Suprapubic skin (tissue), 4 donors: ENCODE measurements at regions not wholly inside any gene's neighbourhood (a gene's known extent, or its start where the extent isn't known, plus 50 kb on each side); places are given as distances from the start of the nearest gene placed in this dataset.
A peak's percentile ranks its signal among the peaks of the same experiment; 100 is the strongest.

Source experiments
- DNase-seq, 2 donors: peaks; one replicate each; pipeline ENCODE4 v3.0.0-alpha.2; 2019; ENCODE audit warnings: low spot score in 2 of 2
- H3K27ac ChIP-seq: fragments of 200-600 bp; sonication (generic); one replicate; pipeline ENCODE4 v1.5.1; 2019
- H3K27me3 ChIP-seq: fragments of 200-600 bp; sonication (generic); one replicate; pipeline ENCODE4 v1.5.1; 2019
- H3K36me3 ChIP-seq: fragments of 200-600 bp; sonication (generic); one replicate; pipeline ENCODE4 v1.5.1; 2019
- H3K4me1 ChIP-seq: fragments of 200-600 bp; sonication (generic); one replicate; pipeline ENCODE4 v1.5.1; 2019
- H3K4me3 ChIP-seq: fragments of 200-600 bp; sonication (generic); one replicate; pipeline ENCODE4 v1.5.1; 2019; ENCODE audit warnings: mild to moderate bottlenecking
- H3K9me3 ChIP-seq: fragments of 200-600 bp; sonication (generic); one replicate; pipeline ENCODE4 v1.5.1; 2019
- CTCF ChIP-seq, 2 donors: fragments of 200-600 bp in 1 of 2; fragments of 450-650 bp in 1 of 2; sonication (generic) in 1 of 2; IDR thresholded peaks; one replicate each; pipeline ENCODE4 v1.5.1; 2016 to 2019; ENCODE audit warnings: antibody characterized with exemption in 2 of 2, mild to moderate bottlenecking in 1 of 2, moderate library complexity in 1 of 2
- EP300 ChIP-seq: sonication (generic); formaldehyde crosslinking; IDR thresholded peaks from one replicate; pipeline ENCODE4 v1.6.1; 2017; ENCODE audit warnings: antibody characterized with exemption
- POLR2A ChIP-seq, 2 donors: fragments of 450-650 bp; IDR thresholded peaks; one replicate each; pipeline ENCODE4 v1.6.1; 2017; ENCODE audit warnings: antibody characterized with exemption in 2 of 2, mild to moderate bottlenecking in 2 of 2, moderate library complexity in 2 of 2
- POLR2AphosphoS5 ChIP-seq, 3 donors: sonication (generic); formaldehyde crosslinking; IDR thresholded peaks; one replicate each; pipeline ENCODE4 v1.6.1; 2017; ENCODE audit warnings: antibody characterized with exemption in 3 of 3
- WGBS: methylation state at CpG from one replicate; pipeline ENCODE4 v1.1.5; 2018; 5-methylcytosine and 5-hydroxymethylcytosine counted together

GRCh38 chr7:116439841-116440549 lies 59.5 kb upstream of the CAV2 start:
- H3K27ac ChIP-seq: no peak overlapping the region

GRCh38 chr7:116441534-116441933 lies 58.0 kb upstream of the CAV2 start:
- Histone ChIP-seq H3K9me3 (no peaks in the 10 kb centered on the region), H3K36me3 (no peaks in the 10 kb centered on the region), H3K4me3 (no peak overlapping the region), H3K27ac (peak overlapping the region; percentile 42), H3K4me1 (peaks cover 19% of the 10 kb centered on the region), H3K27me3 (no peaks in the 10 kb centered on the region)
- no peak for DNase-seq
- 51% methylated on average over 4 of the region's 4 CpGs for WGBS
- TF ChIP-seq POLR2AphosphoS5 (IDR thresholded peaks at IDR 0.05) (no peak), CTCF (IDR thresholded peaks at IDR 0.05) (no peak), EP300 (no peak), POLR2A (IDR thresholded peaks at IDR 0.05) (no peak)

More at GRCh38 chr7:116439841-116440549, 59.5 kb upstream of the CAV2 start:
- Histone ChIP-seq H3K4me3 (no peak overlapping the region), H3K9me3 (no peaks in the 10 kb centered on the region), H3K36me3 (no peaks in the 10 kb centered on the region), H3K4me1 (peaks cover 19% of the 10 kb centered on the region), H3K27me3 (no peaks in the 10 kb centered on the region)
- TF ChIP-seq CTCF (IDR thresholded peaks at IDR 0.05) (no peak), EP300 (no peak), POLR2AphosphoS5 (IDR thresholded peaks at IDR 0.05) (no peak), POLR2A (IDR thresholded peaks at IDR 0.05) (no peak)
- DNase-seq: no peak
- WGBS: 81% methylated on average over 4 of the region's 4 CpGs

GRCh38 chr7:116443101-116443523 lies 56.4 kb upstream of the CAV2 start:
- 33% methylated on average over 1 of the region's 1 CpG for WGBS
- Histone ChIP-seq H3K4me1 (peaks cover 19% of the 10 kb centered on the region), H3K27ac (peak overlapping the region; percentile 40)

GRCh38 chr7:116443646-116444045 lies 55.9 kb upstream of the CAV2 start:
- H3K4me1 ChIP-seq: peaks cover 19% of the 10 kb centered on the region
- TF ChIP-seq POLR2A (IDR thresholded peaks at IDR 0.05): no peak
- TF ChIP-seq POLR2AphosphoS5 (IDR thresholded peaks at IDR 0.05): no peak
- no peak for TF ChIP-seq EP300
- TF ChIP-seq CTCF (IDR thresholded peaks at IDR 0.05): no peak
- H3K27me3 ChIP-seq: no peaks in the 10 kb centered on the region
- WGBS: 89% methylated on average over 3 of the region's 3 CpGs
- H3K36me3 ChIP-seq: no peaks in the 10 kb centered on the region
- no peak for DNase-seq
- H3K9me3 ChIP-seq: no peaks in the 10 kb centered on the region
- no peak overlapping the region for H3K4me3 ChIP-seq
- H3K27ac ChIP-seq: no peak overlapping the region

More at GRCh38 chr7:116443101-116443523, 56.4 kb upstream of the CAV2 start:
- no peaks in the 10 kb centered on the region for H3K9me3 ChIP-seq
- H3K4me3 ChIP-seq: no peak overlapping the region
- no peak for TF ChIP-seq CTCF (IDR thresholded peaks at IDR 0.05)
- TF ChIP-seq POLR2A (IDR thresholded peaks at IDR 0.05): no peak
- TF ChIP-seq POLR2AphosphoS5 (IDR thresholded peaks at IDR 0.05): no peak
- no peak for TF ChIP-seq EP300
- no peaks in the 10 kb centered on the region for H3K36me3 ChIP-seq
- DNase-seq: no peak
- H3K27me3 ChIP-seq: no peaks in the 10 kb centered on the region

- TF ChIP-seq POLR2A (IDR thresholded peaks at IDR 0.05): no peak
- TF ChIP-seq POLR2AphosphoS5 (IDR thresholded peaks at IDR 0.05): no peak
- no peak for TF ChIP-seq CTCF (IDR thresholded peaks at IDR 0.05)
- TF ChIP-seq EP300: no peak
- Histone ChIP-seq H3K27me3 (no peaks in the 10 kb centered on the region), H3K4me1 (peaks cover 19% of the 10 kb centered on the region), H3K27ac (no peak overlapping the region), H3K4me3 (no peak overlapping the region), H3K9me3 (no peaks in the 10 kb centered on the region), H3K36me3 (no peaks in the 10 kb centered on the region)
- no peak for DNase-seq
- WGBS: 63% methylated on average over 6 of the region's 6 CpGs
Observed at GRCh38 chr7:116445447-116446211, 53.9 kb upstream of the CAV2 start.
